Thyroid gland (tissue), 4 donors: ENCODE measurements at regions not wholly inside any gene's neighbourhood (a gene's known extent, or its start where the extent isn't known, plus 50 kb on each side); places are given as distances from the start of the nearest gene placed in this dataset.

Experiments used
- POLR2A ChIP-seq, 2 donors: fragments of 450-650 bp; IDR thresholded peaks; one replicate each; pipeline ENCODE4 v1.6.1; 2017; ENCODE audit warnings: antibody characterized with exemption in 2 of 2, mild to moderate bottlenecking in 2 of 2, moderate library complexity in 1 of 2
- TF ChIP-seq, protein P1 (sequence below), 6 experiments: fragments of 200-600 bp in 3 of 6; fragments of 450-650 bp in 3 of 6; sonication (generic) in 3 of 6; IDR thresholded peaks; one replicate each; pipeline ENCODE4 v1.5.1; 2016 to 2019; ENCODE audit warnings: antibody characterized with exemption in 6 of 6, mild to moderate bottlenecking in 2 of 6, inconsistent platforms in 1 of 6, moderate library complexity in 1 of 6

DNA sequence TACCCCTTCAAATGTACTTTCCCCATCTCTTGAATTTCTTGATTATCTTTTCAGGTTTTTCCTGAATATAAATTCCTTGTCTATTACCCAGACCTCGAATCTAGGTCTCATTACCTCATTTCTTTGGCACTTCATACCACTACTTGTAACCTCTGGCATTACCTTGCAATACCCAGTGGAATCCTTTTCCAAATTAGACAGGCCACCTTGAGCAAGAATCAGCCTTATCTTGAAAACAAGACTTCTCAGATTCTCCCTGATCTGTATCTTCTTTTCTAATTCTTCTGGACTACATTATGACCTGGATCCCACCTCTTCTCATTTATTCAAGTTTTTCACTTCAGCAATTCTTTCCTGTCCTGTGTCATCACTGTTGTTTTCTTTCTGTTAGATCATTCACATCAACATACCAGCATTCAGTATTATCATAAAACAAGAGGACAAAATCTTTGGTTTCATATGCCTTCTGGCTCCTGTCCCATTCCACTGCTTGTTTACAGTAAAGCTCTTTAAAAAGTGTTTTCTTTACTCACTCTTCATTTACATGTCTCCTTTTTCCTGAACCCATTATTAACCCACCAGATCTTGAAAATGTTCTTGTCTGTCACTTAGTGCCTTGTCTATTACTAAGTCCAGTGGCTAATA is 275.6 kb upstream of the HS3ST1 start:
- TF ChIP-seq, protein P1, sequence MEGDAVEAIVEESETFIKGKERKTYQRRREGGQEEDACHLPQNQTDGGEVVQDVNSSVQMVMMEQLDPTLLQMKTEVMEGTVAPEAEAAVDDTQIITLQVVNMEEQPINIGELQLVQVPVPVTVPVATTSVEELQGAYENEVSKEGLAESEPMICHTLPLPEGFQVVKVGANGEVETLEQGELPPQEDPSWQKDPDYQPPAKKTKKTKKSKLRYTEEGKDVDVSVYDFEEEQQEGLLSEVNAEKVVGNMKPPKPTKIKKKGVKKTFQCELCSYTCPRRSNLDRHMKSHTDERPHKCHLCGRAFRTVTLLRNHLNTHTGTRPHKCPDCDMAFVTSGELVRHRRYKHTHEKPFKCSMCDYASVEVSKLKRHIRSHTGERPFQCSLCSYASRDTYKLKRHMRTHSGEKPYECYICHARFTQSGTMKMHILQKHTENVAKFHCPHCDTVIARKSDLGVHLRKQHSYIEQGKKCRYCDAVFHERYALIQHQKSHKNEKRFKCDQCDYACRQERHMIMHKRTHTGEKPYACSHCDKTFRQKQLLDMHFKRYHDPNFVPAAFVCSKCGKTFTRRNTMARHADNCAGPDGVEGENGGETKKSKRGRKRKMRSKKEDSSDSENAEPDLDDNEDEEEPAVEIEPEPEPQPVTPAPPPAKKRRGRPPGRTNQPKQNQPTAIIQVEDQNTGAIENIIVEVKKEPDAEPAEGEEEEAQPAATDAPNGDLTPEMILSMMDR (IDR thresholded peaks at IDR 0.05): no peak
- TF ChIP-seq POLR2A (IDR thresholded peaks at IDR 0.05): no peak
